HEK293T (cell line): ENCODE measurements at regions not wholly inside any gene's neighbourhood (a gene's known extent, or its start where the extent isn't known, plus 50 kb on each side); places are given as distances from the start of the nearest gene placed in this dataset.

Experiments used
- BHLHE40 ChIP-seq: fragments of 450-650 bp; IDR thresholded peaks from 2 replicates; pipeline ENCODE4 v1.6.1; 2016; ENCODE audit warnings: mild to moderate bottlenecking, moderate library complexity, borderline replicate concordance
- FOXA1 ChIP-seq: fragments of 450-650 bp; IDR thresholded peaks from 2 replicates; pipeline ENCODE4 v1.6.1; 2016; ENCODE audit warnings: mild to moderate bottlenecking
- FOXM1 ChIP-seq: fragments of 450-650 bp; IDR thresholded peaks from 2 replicates; pipeline ENCODE4 v1.6.1; 2017; ENCODE audit warnings: mild to moderate bottlenecking, borderline replicate concordance
- HDGF ChIP-seq: fragments of 450-650 bp; IDR thresholded peaks from 2 replicates; pipeline ENCODE4 v1.6.1; 2017; ENCODE audit warnings: antibody characterized with exemption, borderline replicate concordance
- TARDBP ChIP-seq: fragments of 450-650 bp; IDR thresholded peaks from 2 replicates; pipeline ENCODE4 v1.6.1; 2016
- ZNF384 ChIP-seq: fragments of 450-650 bp; IDR thresholded peaks from 2 replicates; pipeline ENCODE4 v1.6.1; 2016

DNA sequence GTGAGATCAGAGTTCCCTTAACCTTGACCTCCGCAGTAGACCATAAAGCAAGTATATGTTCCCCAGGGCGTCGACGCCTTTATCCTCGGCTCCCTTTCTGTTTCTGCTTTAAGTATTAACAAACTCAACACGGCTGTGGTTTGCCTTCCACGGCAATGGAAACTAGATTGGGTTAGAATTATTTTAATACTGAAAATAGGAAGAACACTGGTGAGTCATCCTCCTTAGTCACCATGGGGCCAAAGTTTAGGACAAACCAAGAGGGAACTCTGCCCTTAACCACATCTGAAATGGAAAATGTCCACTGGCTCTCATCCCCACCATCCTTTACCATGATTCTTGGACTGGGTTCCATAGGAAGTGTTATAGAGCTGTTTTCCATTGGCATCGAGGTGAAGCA lies 386.1 kb downstream of the ACTL7B start:
- TF ChIP-seq TARDBP, result no peak
- TF ChIP-seq FOXM1, result no peak
- no peak for TF ChIP-seq HDGF
- no peak for TF ChIP-seq FOXA1
- no peak for TF ChIP-seq BHLHE40
- TF ChIP-seq ZNF384, result no peak
